Gastrocnemius medialis (tissue), 4 donors: ENCODE measurements at regions not wholly inside any gene's neighbourhood (a gene's known extent, or its start where the extent isn't known, plus 50 kb on each side); places are given as distances from the start of the nearest gene placed in this dataset.
"Not testable (repeated sequence)": the region's sequence is repeated elsewhere in the genome, so short reads cannot be mapped to it uniquely, and the experiment has no call there.

Experiments
- POLR2A ChIP-seq, 2 donors: fragments of 450-650 bp; IDR thresholded peaks; one replicate each; pipeline ENCODE4 v1.6.1; 2017; ENCODE audit warnings: antibody characterized with exemption in 2 of 2, mild to moderate bottlenecking in 2 of 2, moderate library complexity in 2 of 2
- TF ChIP-seq, protein P1 (sequence below), 5 experiments: fragments of 450-650 bp in 3 of 5; fragments of 200-600 bp in 2 of 5; sonication (generic) in 2 of 5; IDR thresholded peaks in 4 of 5; conservative IDR thresholded peaks in 1 of 5; 1 replicate in 4 of 5; 2 replicates in 1 of 5; pipeline ENCODE4 v1.5.1; 2016 to 2019; ENCODE audit warnings: antibody characterized with exemption in 5 of 5, mild to moderate bottlenecking in 3 of 5, moderate library complexity in 3 of 5

DNA sequence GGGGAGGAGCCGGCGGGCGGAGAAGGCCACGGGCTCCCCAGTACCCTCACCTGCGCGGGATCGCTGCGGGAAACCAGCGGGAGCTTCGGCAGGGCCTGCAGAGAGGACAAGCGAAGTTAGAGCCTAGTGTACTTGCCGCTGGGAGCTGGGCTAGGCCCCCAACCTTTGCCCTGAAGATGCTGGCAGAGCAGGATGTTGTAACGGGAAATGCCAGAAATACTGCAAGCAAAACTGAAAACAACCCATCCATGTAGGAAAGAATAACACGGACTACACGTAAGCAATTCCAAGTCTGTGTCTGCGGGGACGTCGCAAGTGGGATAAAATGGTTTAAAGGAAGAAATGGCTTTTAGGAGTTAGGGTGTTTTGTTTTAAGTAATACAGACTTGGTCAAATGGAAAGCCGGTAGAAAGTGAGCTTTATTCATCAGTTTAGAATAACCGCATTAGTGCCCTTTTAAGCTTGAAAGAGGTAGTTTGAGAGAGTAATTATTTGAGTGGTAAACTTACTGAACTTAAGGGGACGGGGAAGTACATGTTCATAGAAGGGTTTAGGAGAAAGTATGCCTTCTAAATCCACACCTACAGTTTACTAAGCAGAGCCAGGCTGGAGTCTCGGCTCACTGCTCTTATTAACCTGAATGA, 121.3 kb upstream of the NIPA1 start:
- TF ChIP-seq, protein P1, sequence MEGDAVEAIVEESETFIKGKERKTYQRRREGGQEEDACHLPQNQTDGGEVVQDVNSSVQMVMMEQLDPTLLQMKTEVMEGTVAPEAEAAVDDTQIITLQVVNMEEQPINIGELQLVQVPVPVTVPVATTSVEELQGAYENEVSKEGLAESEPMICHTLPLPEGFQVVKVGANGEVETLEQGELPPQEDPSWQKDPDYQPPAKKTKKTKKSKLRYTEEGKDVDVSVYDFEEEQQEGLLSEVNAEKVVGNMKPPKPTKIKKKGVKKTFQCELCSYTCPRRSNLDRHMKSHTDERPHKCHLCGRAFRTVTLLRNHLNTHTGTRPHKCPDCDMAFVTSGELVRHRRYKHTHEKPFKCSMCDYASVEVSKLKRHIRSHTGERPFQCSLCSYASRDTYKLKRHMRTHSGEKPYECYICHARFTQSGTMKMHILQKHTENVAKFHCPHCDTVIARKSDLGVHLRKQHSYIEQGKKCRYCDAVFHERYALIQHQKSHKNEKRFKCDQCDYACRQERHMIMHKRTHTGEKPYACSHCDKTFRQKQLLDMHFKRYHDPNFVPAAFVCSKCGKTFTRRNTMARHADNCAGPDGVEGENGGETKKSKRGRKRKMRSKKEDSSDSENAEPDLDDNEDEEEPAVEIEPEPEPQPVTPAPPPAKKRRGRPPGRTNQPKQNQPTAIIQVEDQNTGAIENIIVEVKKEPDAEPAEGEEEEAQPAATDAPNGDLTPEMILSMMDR (IDR thresholded peaks at IDR 0.05 in 4 of 5, conservative IDR thresholded peaks at IDR 0.05 in 1 of 5), result not testable (repeated sequence)
- not testable (repeated sequence) for TF ChIP-seq POLR2A (IDR thresholded peaks at IDR 0.05)
